A549 (cell line): ENCODE measurements at regions not wholly inside any gene's neighbourhood (a gene's known extent, or its start where the extent isn't known, plus 50 kb on each side); places are given as distances from the start of the nearest gene placed in this dataset.

Experiments used
- JUN ChIP-seq, 2 experiments: fragments of >200 bp; sonication (Bioruptor Twin); formaldehyde crosslinking; IDR thresholded peaks; 2 replicates in 1 of 2; 3 replicates in 1 of 2; pipeline ENCODE4 v1.6.1; 2016 to 2017
- ZFP36 ChIP-seq: fragments of 450-650 bp; IDR thresholded peaks from 2 replicates; pipeline ENCODE4 v1.6.1; 2014; ENCODE audit warnings: borderline replicate concordance; ENCODE audit not compliant: partially characterized antibody

DNA sequence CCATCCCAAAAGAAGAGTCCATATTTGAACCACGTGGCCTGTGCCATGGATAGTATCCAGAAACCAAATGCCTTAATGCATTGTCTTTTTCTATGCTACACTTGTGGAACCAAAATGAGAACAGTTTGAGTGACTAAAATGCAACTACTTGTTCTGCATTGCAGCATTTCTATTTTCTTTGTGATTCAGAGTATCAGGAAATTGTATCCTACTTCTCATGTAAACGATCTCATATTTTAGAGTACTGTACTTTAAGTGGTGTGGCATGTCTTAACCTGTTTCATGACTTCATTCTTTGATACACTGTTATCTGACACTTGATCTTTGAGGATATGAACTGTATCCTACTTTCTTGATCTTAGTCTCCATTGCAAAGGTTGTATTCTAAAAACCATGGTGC, 167.2 kb upstream of the WDR1 start:
- no peak for TF ChIP-seq ZFP36
- TF ChIP-seq JUN (IDR thresholded peaks at IDR 0.05) = no peak
